ENCODE measurements at regions not wholly inside any gene's neighbourhood (a gene's known extent, or its start where the extent isn't known, plus 50 kb on each side); places are given as distances from the start of the nearest gene placed in this dataset.

DNA sequence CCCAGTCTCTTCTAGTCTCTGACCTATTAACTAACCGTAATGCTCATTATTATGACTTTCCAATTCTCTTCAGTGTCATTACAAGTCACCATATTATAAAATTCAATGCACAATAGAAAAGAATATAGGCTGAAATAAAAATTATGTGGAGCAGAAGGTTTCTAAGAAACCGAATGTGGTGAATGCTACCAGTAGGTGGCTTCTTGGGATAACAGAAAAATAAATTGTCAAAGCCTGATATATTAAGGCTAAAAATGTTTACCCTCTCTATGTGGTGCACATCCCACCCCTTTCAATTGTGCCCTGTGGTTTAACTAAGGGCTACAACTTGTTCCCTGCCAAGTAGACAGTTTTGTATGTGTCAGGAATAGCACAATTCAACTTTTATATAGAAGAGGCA is 624.6 kb upstream of the TECRL start:
- Histone ChIP-seq H3K27ac (ENCODE audit: low read length in 2 of 2) (no peak overlapping the region), H3K79me2 (ENCODE audit: control insufficient read depth, insufficient read depth, low read length) (no peaks in the 10 kb centered on the region), H3K9ac (ENCODE audit: low read length) (no peak overlapping the region), H3K4me2 (replicated peaks; ENCODE audit: low read depth, low read length, poor library complexity, severe bottlenecking) (no peak overlapping the region), H3K36me3 (replicated peaks in 1 of 2; ENCODE audit: control extremely low read depth in 1 of 2, control insufficient read depth in 1 of 2, extremely low read depth in 1 of 2, insufficient read depth in 2 of 2, low read length in 1 of 2) (no peaks in the 10 kb centered on the region), H2AFZ (ENCODE audit: insufficient read depth, low read depth, low read length, poor library complexity, severe bottlenecking) (no peak overlapping the region), H4K20me1 (ENCODE audit: control insufficient read depth, insufficient read depth, low read length, poor library complexity, severe bottlenecking) (no peaks in the 10 kb centered on the region), H3K4me3 (ENCODE audit: control extremely low read depth in 1 of 5, extremely low read depth in 1 of 5, insufficient read depth in 1 of 5, low read depth in 2 of 5, low read length in 4 of 5) (no peak overlapping the region), H3K4me1 (ENCODE audit: control insufficient read depth in 2 of 2, insufficient read depth in 2 of 2, low read length in 2 of 2) (no peaks in the 10 kb centered on the region), H3K9me3 (ENCODE audit: control extremely low read depth in 1 of 3, control insufficient read depth in 2 of 3, insufficient read depth in 1 of 3, low read length in 2 of 3) (no peaks in the 10 kb centered on the region), H3K27me3 (replicated peaks in 1 of 4; ENCODE audit: control extremely low read depth in 1 of 4, control insufficient read depth in 3 of 4, insufficient read depth in 4 of 4, low read length in 3 of 4) (no peaks in the 10 kb centered on the region)
- H3K27me3 Mint-ChIP-seq, result no peaks in the 10 kb centered on the region
- no peak for ATAC-seq (ENCODE audit: low read depth)
- DNase-seq, result no peak
- no peak overlapping the region for H3K27ac Mint-ChIP-seq
- TF ChIP-seq, protein P1, sequence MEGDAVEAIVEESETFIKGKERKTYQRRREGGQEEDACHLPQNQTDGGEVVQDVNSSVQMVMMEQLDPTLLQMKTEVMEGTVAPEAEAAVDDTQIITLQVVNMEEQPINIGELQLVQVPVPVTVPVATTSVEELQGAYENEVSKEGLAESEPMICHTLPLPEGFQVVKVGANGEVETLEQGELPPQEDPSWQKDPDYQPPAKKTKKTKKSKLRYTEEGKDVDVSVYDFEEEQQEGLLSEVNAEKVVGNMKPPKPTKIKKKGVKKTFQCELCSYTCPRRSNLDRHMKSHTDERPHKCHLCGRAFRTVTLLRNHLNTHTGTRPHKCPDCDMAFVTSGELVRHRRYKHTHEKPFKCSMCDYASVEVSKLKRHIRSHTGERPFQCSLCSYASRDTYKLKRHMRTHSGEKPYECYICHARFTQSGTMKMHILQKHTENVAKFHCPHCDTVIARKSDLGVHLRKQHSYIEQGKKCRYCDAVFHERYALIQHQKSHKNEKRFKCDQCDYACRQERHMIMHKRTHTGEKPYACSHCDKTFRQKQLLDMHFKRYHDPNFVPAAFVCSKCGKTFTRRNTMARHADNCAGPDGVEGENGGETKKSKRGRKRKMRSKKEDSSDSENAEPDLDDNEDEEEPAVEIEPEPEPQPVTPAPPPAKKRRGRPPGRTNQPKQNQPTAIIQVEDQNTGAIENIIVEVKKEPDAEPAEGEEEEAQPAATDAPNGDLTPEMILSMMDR (IDR thresholded peaks at IDR 0.05), result no peak
- no peak for TF ChIP-seq EZH2 (IDR thresholded peaks at IDR 0.05; ENCODE audit: borderline replicate concordance, insufficient read depth, low read depth, low read length, poor library complexity, severe bottlenecking)
- H3K4me3 Mint-ChIP-seq, result no peak overlapping the region
- no CpG with 5 or more reads among the region's 2 CpGs for WGBS (ENCODE audit: insufficient coverage)
- H3K9me3 Mint-ChIP-seq (ENCODE audit: insufficient read depth), result no peaks in the 10 kb centered on the region
- POLR2A ChIA-PET, result no interaction called here
- no peaks in the 10 kb centered on the region for H3K4me1 Mint-ChIP-seq
- intact Hi-C loops (cut with micrococcal nuclease), result no loop called here
- CTCF ChIA-PET, result no interaction called here

DNA sequence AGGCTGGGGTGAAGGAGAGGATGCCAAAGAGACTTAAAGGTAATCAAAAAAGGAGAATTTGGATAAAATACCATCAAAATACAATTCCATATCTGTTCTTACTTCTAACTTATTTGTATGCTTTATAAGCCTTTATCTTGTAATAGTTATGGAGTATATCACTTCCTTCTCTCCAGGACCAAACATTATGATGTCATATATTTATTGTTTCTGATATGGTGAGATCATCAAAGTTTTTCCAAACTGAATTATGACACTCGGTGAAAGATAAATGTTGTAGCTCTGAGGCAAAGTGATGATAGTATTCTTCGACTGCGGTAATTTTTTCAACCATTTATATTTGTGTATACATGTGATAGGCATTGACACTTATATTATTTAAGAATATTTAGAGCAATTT is 619.3 kb upstream of the TECRL start:
- Mint-ChIP-seq H3K4me1 (no peaks in the 10 kb centered on the region), H3K9me3 (ENCODE audit: insufficient read depth) (peaks cover 4% of the 10 kb centered on the region), H3K27me3 (no peaks in the 10 kb centered on the region), H3K27ac (no peak overlapping the region), H3K4me3 (no peak overlapping the region)
- Histone ChIP-seq H3K36me3 (replicated peaks in 1 of 2; ENCODE audit: control extremely low read depth in 1 of 2, control insufficient read depth in 1 of 2, extremely low read depth in 1 of 2, insufficient read depth in 2 of 2, low read length in 1 of 2) (no peaks in the 10 kb centered on the region), H3K27ac (ENCODE audit: low read length in 2 of 2) (no peak overlapping the region), H4K20me1 (ENCODE audit: control insufficient read depth, insufficient read depth, low read length, poor library complexity, severe bottlenecking) (no peaks in the 10 kb centered on the region), H3K4me2 (replicated peaks; ENCODE audit: low read depth, low read length, poor library complexity, severe bottlenecking) (no peak overlapping the region), H3K9me3 (ENCODE audit: control extremely low read depth in 1 of 3, control insufficient read depth in 2 of 3, insufficient read depth in 1 of 3, low read length in 2 of 3) (no peaks in the 10 kb centered on the region), H3K4me3 (ENCODE audit: control extremely low read depth in 1 of 5, extremely low read depth in 1 of 5, insufficient read depth in 1 of 5, low read depth in 2 of 5, low read length in 4 of 5) (no peak overlapping the region), H3K79me2 (ENCODE audit: control insufficient read depth, insufficient read depth, low read length) (no peaks in the 10 kb centered on the region), H2AFZ (ENCODE audit: insufficient read depth, low read depth, low read length, poor library complexity, severe bottlenecking) (no peak overlapping the region), H3K4me1 (ENCODE audit: control insufficient read depth in 2 of 2, insufficient read depth in 2 of 2, low read length in 2 of 2) (no peaks in the 10 kb centered on the region), H3K27me3 (replicated peaks in 1 of 4; ENCODE audit: control extremely low read depth in 1 of 4, control insufficient read depth in 3 of 4, insufficient read depth in 4 of 4, low read length in 3 of 4) (no peaks in the 10 kb centered on the region), H3K9ac (ENCODE audit: low read length) (no peak overlapping the region)
- WGBS (ENCODE audit: insufficient coverage), result no CpG with 5 or more reads among the region's 3 CpGs
- ChIA-PET CTCF (no interaction called here), POLR2A (no interaction called here)
- ATAC-seq (ENCODE audit: low read depth) (no peak), DNase-seq (no peak)
- intact Hi-C loops (cut with micrococcal nuclease), result no loop called here
- no peak for TF ChIP-seq EZH2 (IDR thresholded peaks at IDR 0.05; ENCODE audit: borderline replicate concordance, insufficient read depth, low read depth, low read length, poor library complexity, severe bottlenecking)
- TF ChIP-seq, protein P1 (IDR thresholded peaks at IDR 0.05), result no peak

Measured in B cell (primary cell).